ENCODE measurements at regions not wholly inside any gene's neighbourhood (a gene's known extent, or its start where the extent isn't known, plus 50 kb on each side); places are given as distances from the start of the nearest gene placed in this dataset.

GRCh38 chr3:117637666-117638065, 928.1 kb downstream of the TUSC7 start:
- H3K4me3 ChIP-seq (ENCODE audit: control insufficient read depth, low read depth, low read length) = no peak overlapping the region
- no peak for TF ChIP-seq CTCF (conservative IDR thresholded peaks at IDR 0.05; ENCODE audit: control insufficient read depth, insufficient read depth, low read depth, low read length)
- DNase-seq (ENCODE audit: low read depth) = no peak

- H3K4me3 ChIP-seq (ENCODE audit: control insufficient read depth, low read depth, low read length) = no peak overlapping the region
- no peak for TF ChIP-seq CTCF (conservative IDR thresholded peaks at IDR 0.05; ENCODE audit: control insufficient read depth, insufficient read depth, low read depth, low read length)
- DNase-seq (ENCODE audit: low read depth) = no peak
Measured at GRCh38 chr3:117644203-117644602, 934.6 kb downstream of the TUSC7 start.

GRCh38 chr3:117645561-117646242, 936.1 kb downstream of the TUSC7 start:
- DNase-seq (ENCODE audit: low read depth) = peak; percentile 15
- TF ChIP-seq CTCF (conservative IDR thresholded peaks at IDR 0.05; ENCODE audit: control insufficient read depth, insufficient read depth, low read depth, low read length) = no peak
- H3K4me3 ChIP-seq (ENCODE audit: control insufficient read depth, low read depth, low read length) = no peak overlapping the region

GRCh38 chr3:117647435-117647834, 937.9 kb downstream of the TUSC7 start:
- no peak overlapping the region for H3K4me3 ChIP-seq (ENCODE audit: control insufficient read depth, low read depth, low read length)
- TF ChIP-seq CTCF (conservative IDR thresholded peaks at IDR 0.05; ENCODE audit: control insufficient read depth, insufficient read depth, low read depth, low read length) = no peak
- DNase-seq (ENCODE audit: low read depth) = no peak

GRCh38 chr3:117651246-117651645, 941.7 kb downstream of the TUSC7 start:
- H3K4me3 ChIP-seq (ENCODE audit: control insufficient read depth, low read depth, low read length) = no peak overlapping the region
- no peak for TF ChIP-seq CTCF (conservative IDR thresholded peaks at IDR 0.05; ENCODE audit: control insufficient read depth, insufficient read depth, low read depth, low read length)
- no peak for DNase-seq (ENCODE audit: low read depth)

GRCh38 chr3:117656391-117656790, 946.8 kb downstream of the TUSC7 start:
- H3K4me3 ChIP-seq (ENCODE audit: control insufficient read depth, low read depth, low read length) = no peak overlapping the region
- no peak for DNase-seq (ENCODE audit: low read depth)
- no peak for TF ChIP-seq CTCF (conservative IDR thresholded peaks at IDR 0.05; ENCODE audit: control insufficient read depth, insufficient read depth, low read depth, low read length)

- no peak for TF ChIP-seq CTCF (conservative IDR thresholded peaks at IDR 0.05; ENCODE audit: control insufficient read depth, insufficient read depth, low read depth, low read length)
- no peak overlapping the region for H3K4me3 ChIP-seq (ENCODE audit: control insufficient read depth, low read depth, low read length)
- DNase-seq (ENCODE audit: low read depth) = no peak
Measured at GRCh38 chr3:117657278-117657677, 947.7 kb downstream of the TUSC7 start.

All from fibroblast of mammary gland (primary cell).